OCI-LY3 (cell line): ENCODE measurements at regions not wholly inside any gene's neighbourhood (a gene's known extent, or its start where the extent isn't known, plus 50 kb on each side); places are given as distances from the start of the nearest gene placed in this dataset.

ENCODE experiments used
- CTCF ChIP-seq: fragments of 200-600, 300-600 bp; sonication (generic); IDR thresholded peaks from 2 replicates; pipeline ENCODE4 v1.5.1; 2014; ENCODE audit warnings: antibody characterized with exemption, low read length, low read depth
- EZH2phosphoT487 ChIP-seq: fragments of 200-600 bp; shearing (Covaris generic); IDR thresholded peaks from 2 replicates; pipeline ENCODE4 v1.6.1; 2018; ENCODE audit warnings: antibody characterized with exemption, mixed run types, low read depth

GRCh38 chr12:25816637-25817036, 141.8 kb upstream of the RASSF8 start:
- TF ChIP-seq CTCF (no peak), EZH2phosphoT487 (no peak)
